Esophagus squamous epithelium (tissue), 4 donors: ENCODE measurements at regions not wholly inside any gene's neighbourhood (a gene's known extent, or its start where the extent isn't known, plus 50 kb on each side); places are given as distances from the start of the nearest gene placed in this dataset.

Experiments
- CTCF ChIP-seq, 6 experiments: fragments of 450-650 bp in 4 of 6; fragments of 200-600 bp in 2 of 6; sonication (generic) in 2 of 6; IDR thresholded peaks; one replicate each; pipeline ENCODE4 v1.5.1; 2016 to 2019; ENCODE audit warnings: antibody characterized with exemption in 6 of 6, mild to moderate bottlenecking in 4 of 6, moderate library complexity in 4 of 6
- POLR2A ChIP-seq, 4 donors: fragments of 450-650 bp; IDR thresholded peaks; one replicate each; pipeline ENCODE4 v1.6.1; 2017; ENCODE audit warnings: antibody characterized with exemption in 4 of 4, mild to moderate bottlenecking in 4 of 4, moderate library complexity in 3 of 4

GRCh38 chr5:50562694-50563093, 103.7 kb upstream of the PARP8 start:
- TF ChIP-seq CTCF (IDR thresholded peaks at IDR 0.05): no peak
- TF ChIP-seq POLR2A (IDR thresholded peaks at IDR 0.05): no peak
